ENCODE measurements at regions not wholly inside any gene's neighbourhood (a gene's known extent, or its start where the extent isn't known, plus 50 kb on each side); places are given as distances from the start of the nearest gene placed in this dataset.

- TF ChIP-seq GATA2 (IDR thresholded peaks at IDR 0.05; ENCODE audit: low read depth, low read length) (no peak), GATA3 (IDR thresholded peaks at IDR 0.05; ENCODE audit: low read depth, low read length) (no peak)
Observed at GRCh38 chr4:138938366-138938690, 77.3 kb upstream of the NOCT start.

Data from SH-SY5Y (cell line).